Duodenal mucosa (tissue), 2 donors: ENCODE measurements at regions not wholly inside any gene's neighbourhood (a gene's known extent, or its start where the extent isn't known, plus 50 kb on each side); places are given as distances from the start of the nearest gene placed in this dataset.

Source experiments
- H3K27ac ChIP-seq: one replicate; pipeline ENCODE4 v1.7.0; 2013; ENCODE audit warnings: low read depth, low read length
- H3K27me3 ChIP-seq, 2 donors: one replicate each; pipeline ENCODE4 v1.7.0; 2013; ENCODE audit warnings: low read length in 2 of 2, control low read depth in 1 of 2; ENCODE audit not compliant: insufficient read depth in 2 of 2, control insufficient read depth in 1 of 2
- H3K36me3 ChIP-seq, 2 donors: one replicate each; pipeline ENCODE4 v1.7.0; 2013; ENCODE audit warnings: low read length in 2 of 2, control low read depth in 1 of 2; ENCODE audit not compliant: insufficient read depth in 2 of 2, control insufficient read depth in 1 of 2
- H3K4me1 ChIP-seq, 2 donors: one replicate each; pipeline ENCODE4 v1.7.0; 2013; ENCODE audit warnings: low read length in 2 of 2, control low read depth in 1 of 2; ENCODE audit not compliant: insufficient read depth in 2 of 2, control insufficient read depth in 1 of 2
- H3K4me3 ChIP-seq, 2 donors: one replicate each; pipeline ENCODE4 v1.7.0; 2013; ENCODE audit warnings: low read length in 2 of 2, low read depth in 1 of 2
- H3K9ac ChIP-seq, 2 donors: one replicate each; pipeline ENCODE4 v1.7.0; 2013; ENCODE audit warnings: low read length in 2 of 2, low read depth in 1 of 2
- H3K9me3 ChIP-seq, 2 donors: one replicate each; pipeline ENCODE4 v1.7.0; 2013; ENCODE audit warnings: low read length in 2 of 2, control low read depth in 1 of 2; ENCODE audit not compliant: control insufficient read depth in 1 of 2

DNA sequence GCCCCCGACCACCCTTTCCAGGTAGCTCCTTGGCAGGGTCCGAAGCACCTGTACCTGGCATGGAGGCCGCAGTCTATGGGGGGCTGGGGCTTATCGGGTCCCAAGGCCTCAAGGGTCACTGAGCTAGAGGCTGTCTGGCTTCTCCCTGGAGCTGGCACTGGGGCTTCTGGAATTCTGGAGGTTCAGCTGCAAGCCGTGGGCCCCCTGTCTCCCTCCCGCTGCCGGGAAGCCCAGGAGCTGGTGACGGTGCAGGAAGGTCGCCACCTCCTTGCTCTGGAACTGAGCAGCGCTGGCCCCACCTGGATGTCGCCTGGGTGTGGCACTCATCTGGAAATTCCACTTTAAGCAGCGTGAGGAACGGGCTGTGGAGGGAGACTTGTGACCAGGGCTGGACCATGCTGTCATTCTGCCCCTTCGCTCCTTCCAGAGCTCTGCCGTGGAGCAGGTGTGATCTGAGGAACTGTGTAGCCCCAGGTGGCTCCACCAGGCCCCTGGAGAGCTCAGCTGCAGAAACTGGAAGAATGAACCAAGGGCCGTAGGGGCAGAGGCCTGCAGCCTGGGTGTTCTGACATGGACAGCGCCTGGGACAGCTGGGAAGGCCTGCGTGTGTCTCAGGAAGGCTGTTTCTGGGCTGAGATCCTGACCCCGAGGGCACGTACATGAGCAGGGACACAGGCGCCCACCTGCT is 129.7 kb upstream of the PPP2R2D start:
- H3K9me3 ChIP-seq = peaks cover 0 to 1% of the 10 kb centered on the region in 2 donors
- no peaks in the 10 kb centered on the region for H3K36me3 ChIP-seq
- no peaks in the 10 kb centered on the region for H3K4me1 ChIP-seq
- H3K27me3 ChIP-seq = peaks cover 0 to 2% of the 10 kb centered on the region in 2 donors
- no peak overlapping the region for H3K4me3 ChIP-seq
- H3K27ac ChIP-seq = no peak overlapping the region
- no peak overlapping the region for H3K9ac ChIP-seq

DNA sequence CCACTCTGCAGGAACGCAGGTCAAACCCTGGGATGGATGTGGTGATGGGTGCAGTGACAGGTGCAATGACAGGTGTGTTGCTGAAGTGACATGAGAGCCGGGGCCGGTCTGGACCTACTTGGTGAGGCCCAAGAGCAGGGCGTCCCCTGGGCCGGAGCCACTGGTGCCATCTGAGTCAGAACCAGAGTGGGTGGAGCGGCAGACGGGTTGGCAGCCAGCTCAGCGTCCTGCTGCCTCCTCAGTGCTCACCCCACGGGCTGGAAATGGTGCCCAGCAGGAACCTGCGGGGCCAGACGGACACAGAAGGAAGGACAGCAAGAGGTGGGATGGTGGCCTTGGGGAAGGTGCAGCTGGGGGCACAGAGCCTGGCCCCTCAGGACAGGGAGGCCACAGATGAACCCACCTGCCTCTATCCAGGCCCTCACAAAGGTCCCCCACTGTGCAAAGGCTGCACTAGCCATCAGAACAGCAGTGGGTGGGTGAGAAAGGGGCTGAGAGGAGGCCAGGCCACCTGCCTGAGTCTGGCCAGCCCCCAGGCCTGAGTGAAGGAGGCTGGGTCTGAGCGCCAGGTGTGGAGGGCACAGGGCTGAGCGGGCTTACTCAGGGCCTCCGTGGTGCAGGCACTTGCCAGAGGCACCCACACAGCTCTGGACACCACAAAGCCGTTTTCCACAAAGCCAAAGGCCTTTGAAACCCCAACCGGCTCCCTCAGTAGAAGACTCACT is 129.0 kb upstream of the PPP2R2D start:
- Histone ChIP-seq H3K9me3 (peaks cover 5 to 8% of the 10 kb centered on the region in 2 donors), H3K27ac (no peak overlapping the region), H3K36me3 (no peaks in the 10 kb centered on the region), H3K27me3 (no peaks in the 10 kb centered on the region), H3K4me1 (no peaks in the 10 kb centered on the region), H3K9ac (no peak overlapping the region), H3K4me3 (no peak overlapping the region)

DNA sequence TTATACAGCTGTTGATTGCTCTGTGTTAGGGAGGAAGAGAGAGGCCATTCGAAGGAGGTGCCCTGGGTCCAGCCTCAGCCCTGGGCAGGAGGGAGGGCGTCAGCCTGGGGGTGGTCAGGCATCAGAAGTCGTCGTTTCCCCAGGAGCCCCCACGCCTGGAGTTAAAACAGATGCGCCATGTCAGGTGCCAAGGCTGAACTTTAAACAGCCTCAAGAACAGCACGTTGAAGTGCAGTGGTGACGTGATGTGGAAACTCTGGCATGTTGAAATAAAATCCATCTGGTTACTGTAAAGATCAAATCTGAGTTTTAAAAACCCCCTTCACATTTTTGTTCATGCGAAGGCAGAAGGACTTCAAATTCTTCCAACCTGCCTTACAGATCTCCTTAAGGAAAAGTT is 128.4 kb upstream of the PPP2R2D start:
- Histone ChIP-seq H3K4me1 (no peaks in the 10 kb centered on the region), H3K36me3 (no peaks in the 10 kb centered on the region), H3K4me3 (no peak overlapping the region), H3K27me3 (no peaks in the 10 kb centered on the region), H3K9me3 (peaks cover 9 to 15% of the 10 kb centered on the region in 2 donors), H3K9ac (no peak overlapping the region), H3K27ac (no peak overlapping the region)

GRCh38 chr10:131773370-131774343 is 127.2 kb upstream of the PPP2R2D start:
- no peak overlapping the region for H3K27ac ChIP-seq
- no peak overlapping the region for H3K9ac ChIP-seq
- H3K4me1 ChIP-seq = no peaks in the 10 kb centered on the region

DNA sequence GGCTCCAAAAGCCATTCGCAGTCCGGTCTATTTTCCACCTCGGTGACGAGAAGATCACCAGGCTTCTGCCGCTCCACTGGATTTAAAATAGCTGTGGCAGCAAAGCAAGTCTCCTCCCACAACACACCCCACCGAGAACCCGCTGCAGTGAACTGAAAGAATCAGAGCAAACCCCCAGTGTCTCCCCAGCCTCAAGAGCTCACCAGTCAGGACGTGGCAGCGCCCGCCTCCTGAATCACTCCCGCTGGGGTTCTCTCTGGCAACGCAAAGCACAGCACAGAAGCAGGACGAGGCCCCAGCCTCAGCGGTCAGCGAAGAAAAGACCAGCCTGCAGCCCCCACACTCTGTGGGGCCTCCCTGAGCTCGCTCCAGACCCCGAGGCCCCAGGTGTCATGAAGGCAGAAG is 126.1 kb upstream of the PPP2R2D start:
- Histone ChIP-seq H3K4me1 (no peaks in the 10 kb centered on the region), H3K4me3 (no peak overlapping the region), H3K36me3 (no peaks in the 10 kb centered on the region), H3K9ac (no peak overlapping the region), H3K27me3 (no peaks in the 10 kb centered on the region), H3K9me3 (peaks cover 22 to 28% of the 10 kb centered on the region in 2 donors), H3K27ac (no peak overlapping the region)

More at GRCh38 chr10:131773370-131774343, 127.2 kb upstream of the PPP2R2D start:
- H3K4me3 ChIP-seq = no peak overlapping the region
- H3K36me3 ChIP-seq = no peaks in the 10 kb centered on the region
- H3K27me3 ChIP-seq = no peaks in the 10 kb centered on the region
- peaks cover 16 to 25% of the 10 kb centered on the region in 2 donors for H3K9me3 ChIP-seq

- no peaks in the 10 kb centered on the region for H3K27me3 ChIP-seq
- H3K4me3 ChIP-seq = no peak overlapping the region
- no peak overlapping the region for H3K9ac ChIP-seq
- no peaks in the 10 kb centered on the region for H3K36me3 ChIP-seq
- H3K4me1 ChIP-seq = no peaks in the 10 kb centered on the region
- H3K27ac ChIP-seq = no peak overlapping the region
- H3K9me3 ChIP-seq = peaks cover 22 to 28% of the 10 kb centered on the region in 2 donors
Measured at GRCh38 chr10:131775433-131775832, 125.4 kb upstream of the PPP2R2D start.

DNA sequence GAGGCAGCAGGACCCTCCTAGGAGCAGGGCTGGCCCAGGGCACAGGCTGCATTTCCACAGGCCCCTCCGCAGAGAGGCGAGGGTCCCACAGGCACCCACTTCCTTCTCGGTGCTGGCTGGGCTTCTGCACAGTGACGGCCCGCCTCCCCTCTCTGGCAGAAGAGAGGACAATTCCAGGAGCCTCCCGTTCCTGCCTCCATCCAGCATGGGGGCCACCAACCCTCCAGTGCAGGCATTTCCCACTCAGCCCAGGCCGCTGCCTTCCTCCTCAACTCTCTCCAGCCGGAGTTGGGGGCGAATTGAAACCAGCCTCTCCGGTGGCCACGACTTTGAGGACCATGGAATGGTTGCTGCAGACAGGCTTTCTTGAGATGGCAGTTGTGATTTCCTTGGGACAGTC is 125.0 kb upstream of the PPP2R2D start:
- H3K36me3 ChIP-seq = no peaks in the 10 kb centered on the region
- no peak overlapping the region for H3K27ac ChIP-seq
- H3K4me3 ChIP-seq = no peak overlapping the region
- H3K9me3 ChIP-seq = peaks cover 22 to 28% of the 10 kb centered on the region in 2 donors
- no peak overlapping the region for H3K9ac ChIP-seq
- H3K4me1 ChIP-seq = no peaks in the 10 kb centered on the region
- H3K27me3 ChIP-seq = no peaks in the 10 kb centered on the region

- Histone ChIP-seq H3K27me3 (no peaks in the 10 kb centered on the region), H3K36me3 (no peaks in the 10 kb centered on the region), H3K4me1 (no peaks in the 10 kb centered on the region), H3K27ac (no peak overlapping the region), H3K9ac (no peak overlapping the region), H3K4me3 (no peak overlapping the region), H3K9me3 (peaks cover 22 to 28% of the 10 kb centered on the region in 2 donors)
Measured at GRCh38 chr10:131776496-131776895, 124.3 kb upstream of the PPP2R2D start.

DNA sequence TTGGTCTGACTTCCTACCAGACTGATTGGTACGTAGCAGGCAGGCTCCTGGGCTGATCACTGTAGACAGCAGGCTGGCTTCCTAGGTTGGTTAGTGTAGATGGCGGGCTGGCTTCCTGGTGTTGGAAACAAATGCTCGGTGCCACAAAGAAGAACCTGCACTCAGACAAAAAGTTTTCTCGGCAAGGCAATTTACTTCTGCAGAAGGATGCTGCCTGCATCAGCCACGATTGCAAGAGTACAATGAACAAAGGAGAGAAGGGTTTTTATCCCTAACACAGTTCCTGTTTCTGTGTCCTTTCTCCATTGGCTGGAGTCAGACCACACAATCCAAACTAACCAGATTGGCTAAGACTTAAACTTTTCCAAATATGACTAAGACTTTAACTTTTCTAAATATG is 123.6 kb upstream of the PPP2R2D start:
- Histone ChIP-seq H3K4me1 (no peaks in the 10 kb centered on the region), H3K27ac (no peak overlapping the region), H3K9me3 (peaks cover 22 to 28% of the 10 kb centered on the region in 2 donors), H3K9ac (no peak overlapping the region), H3K27me3 (no peaks in the 10 kb centered on the region), H3K4me3 (no peak overlapping the region), H3K36me3 (no peaks in the 10 kb centered on the region)

DNA sequence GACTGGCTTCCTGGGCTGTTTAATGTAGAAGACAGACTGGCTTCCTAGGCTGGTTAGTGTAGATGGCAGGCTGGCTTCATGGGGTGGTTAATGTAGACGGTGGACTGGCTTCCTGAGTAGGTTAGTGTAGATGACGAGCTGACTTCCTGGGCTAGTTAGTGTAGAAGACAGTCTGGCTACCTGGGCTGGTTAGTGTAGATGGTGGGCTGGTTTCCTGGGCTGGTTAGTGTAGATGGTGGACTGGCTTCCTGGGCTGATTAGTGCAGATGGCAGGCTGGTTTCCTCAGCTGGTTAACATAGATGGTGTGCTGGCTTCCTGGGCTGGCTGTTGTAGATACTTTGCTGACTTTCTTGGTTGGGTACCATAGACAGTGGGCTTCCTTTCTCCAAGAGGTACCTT is 122.9 kb upstream of the PPP2R2D start:
- Histone ChIP-seq H3K27ac (no peak overlapping the region), H3K9me3 (peaks cover 22 to 28% of the 10 kb centered on the region in 2 donors), H3K9ac (no peak overlapping the region), H3K27me3 (no peaks in the 10 kb centered on the region), H3K4me3 (no peak overlapping the region), H3K4me1 (no peaks in the 10 kb centered on the region), H3K36me3 (no peaks in the 10 kb centered on the region)
